Panc1 (cell line): ENCODE measurements at regions not wholly inside any gene's neighbourhood (a gene's known extent, or its start where the extent isn't known, plus 50 kb on each side); places are given as distances from the start of the nearest gene placed in this dataset.
"Not testable (repeated sequence)": the region's sequence is repeated elsewhere in the genome, so short reads cannot be mapped to it uniquely, and the experiment has no call there.

Source experiments
- ATAC-seq: fragments of 200-7000 bp; cut with Tn5 transposase; 2 replicates; pipeline ENCODE4 v1.9.1; 2020; ENCODE audit warnings: mild to moderate bottlenecking, moderate library complexity
- BruUV-seq: library from RNA; stranded (reverse); fragments of 400-500 nt; replicated peaks from 2 replicates; lab custom pipeline; 2021; lab: Mats Ljungman, UMichigan
- CTCF ChIA-PET: fragments of 300-600 bp; sonication (Branson Sonifier 250); formaldehyde crosslinking; loops from one replicate; lab custom pipeline; 2022; ENCODE audit warnings: antibody characterized with exemption; lab: Charles Lee
- POLR2A ChIA-PET: fragments of 300-600 bp; sonication (Branson Sonifier 250); formaldehyde crosslinking; loops from one replicate; lab custom pipeline; 2022; ENCODE audit warnings: antibody characterized with exemption; lab: Charles Lee
- DNase-seq: peaks from one replicate; pipeline ENCODE4 v3.0.0-alpha.2; 2010; ENCODE audit warnings: low read depth, low spot score
- H3K27ac ChIP-seq: 2 replicates; pipeline ENCODE4 v1.5.1; 2011; ENCODE audit warnings: mild to moderate bottlenecking, low read length, inconsistent platforms
- H3K27me3 ChIP-seq: fragments of 200-500 bp; sonication (Bioruptor generic); 2 replicates; pipeline ENCODE4 v1.6.0; 2014; ENCODE audit warnings: low read length, inconsistent platforms; ENCODE audit not compliant: control insufficient read depth, insufficient read depth
- H3K36me3 ChIP-seq: fragments of 200-500 bp; sonication (Bioruptor generic); 2 replicates; pipeline ENCODE4 v1.5.1; 2014; ENCODE audit warnings: inconsistent platforms, mild to moderate bottlenecking, low read length, moderate library complexity; ENCODE audit not compliant: control insufficient read depth, insufficient read depth
- H3K4me1 ChIP-seq: 2 replicates; pipeline ENCODE4 v1.5.1; 2011; ENCODE audit warnings: inconsistent platforms, mild to moderate bottlenecking, low read length, moderate library complexity; ENCODE audit not compliant: control insufficient read depth, insufficient read depth
- H3K4me3 ChIP-seq, 2 experiments: 2 replicates each; pipeline ENCODE4 v1.5.1; 2011 to 2012; ENCODE audit warnings: low read depth in 2 of 2, low read length in 2 of 2, mild to moderate bottlenecking in 2 of 2, inconsistent platforms in 1 of 2, moderate library complexity in 1 of 2
- H3K9me3 ChIP-seq: fragments of 200-500 bp; sonication (Bioruptor generic); 2 replicates; pipeline ENCODE4 v1.5.1; 2014; ENCODE audit warnings: low read depth, mild to moderate bottlenecking, inconsistent platforms, low read length, moderate library complexity; ENCODE audit not compliant: control insufficient read depth, insufficient read depth
- CTCF ChIP-seq: fragments of 450-650 bp; IDR thresholded peaks from 2 replicates; pipeline ENCODE4 v1.5.1; 2017; ENCODE audit warnings: mild to moderate bottlenecking
- POLR2AphosphoS5 ChIP-seq: IDR thresholded peaks from 2 replicates; pipeline ENCODE4 v1.6.1; 2012; ENCODE audit warnings: mild to moderate bottlenecking, low read depth, low read length, moderate library complexity
- REST ChIP-seq, 2 experiments: IDR thresholded peaks; 2 replicates each; pipeline ENCODE4 v1.6.1; 2011 to 2012; ENCODE audit warnings: low read depth in 2 of 2, control low read depth in 1 of 2, low read length in 1 of 2, mild to moderate bottlenecking in 1 of 2, moderate library complexity in 1 of 2; ENCODE audit not compliant: insufficient read depth in 1 of 2
- SIN3A ChIP-seq: IDR thresholded peaks from 2 replicates; pipeline ENCODE4 v1.6.1; 2012; ENCODE audit warnings: low read depth, mild to moderate bottlenecking, low read length, moderate library complexity, borderline replicate concordance; ENCODE audit not compliant: insufficient read depth
- TCF7L2 ChIP-seq: IDR thresholded peaks from 2 replicates; pipeline ENCODE4 v1.6.1; 2011; ENCODE audit warnings: mild to moderate bottlenecking, low read depth, low read length, inconsistent platforms
- in situ Hi-C: cut with HindIII; loops from 2 replicates; pipeline ENCODE4 v1.10.0; 2016; ENCODE audit warnings: low sequenced_read_pairs, low pct_unique_long_range_greater_than_20kb
- intact Hi-C: fragments of 100-400 bp; cut with micrococcal nuclease; formaldehyde crosslinking; loops from one replicate; pipeline ENCODE4 v1.10.0; 2022; ENCODE audit not compliant: unreplicated experiment

GRCh38 chrX:139324756-139325155 is 205.8 kb upstream of the F9 start:
- H3K27ac ChIP-seq = no peak overlapping the region
- H3K9me3 ChIP-seq = no peaks in the 10 kb centered on the region
- H3K4me3 ChIP-seq = no peak overlapping the region
- ChIA-PET POLR2A (no interaction called here), CTCF (no interaction called here)
- no peaks in the 10 kb centered on the region for H3K4me1 ChIP-seq
- no peaks in the 10 kb centered on the region for H3K36me3 ChIP-seq
- intact Hi-C loops (no loop called here), in situ Hi-C loops (no loop called here)
- TF ChIP-seq CTCF = no peak
- no peak for TF ChIP-seq REST (IDR thresholded peaks at IDR 0.05; ENCODE audit: insufficient read depth in 1 of 2, low read depth in 2 of 2, low read length in 1 of 2)
- no peak for TF ChIP-seq POLR2AphosphoS5
- no peak for TF ChIP-seq SIN3A
- TF ChIP-seq TCF7L2 = no peak
- DNase-seq (no peak), ATAC-seq (no peak)
- no peaks in the 10 kb centered on the region for H3K27me3 ChIP-seq
- BruUV-seq = no TSS peak

GRCh38 chrX:139320661-139321354 is 209.7 kb upstream of the F9 start:
- in situ Hi-C loops, intact Hi-C loops, H3K4me1 ChIP-seq, POLR2A ChIA-PET, CTCF ChIA-PET, H3K27ac ChIP-seq, H3K4me3 ChIP-seq, ATAC-seq, H3K9me3 ChIP-seq, DNase-seq, BruUV-seq, H3K27me3 ChIP-seq, H3K36me3 ChIP-seq: not testable (repeated sequence)

GRCh38 chrX:139306675-139307074 is 223.9 kb upstream of the F9 start:
- ATAC-seq, H3K9me3 ChIP-seq, DNase-seq, CTCF ChIA-PET, H3K4me1 ChIP-seq, H3K36me3 ChIP-seq, BruUV-seq, intact Hi-C loops, H3K4me3 ChIP-seq, in situ Hi-C loops, H3K27me3 ChIP-seq, H3K27ac ChIP-seq, POLR2A ChIA-PET: not testable (repeated sequence)
